Epithelial cell of proximal tubule (primary cell): ENCODE measurements at regions not wholly inside any gene's neighbourhood (a gene's known extent, or its start where the extent isn't known, plus 50 kb on each side); places are given as distances from the start of the nearest gene placed in this dataset.

ENCODE experiments used
- DNase-seq: peaks from one replicate; pipeline ENCODE4 v3.0.0-alpha.2; 2011; ENCODE audit warnings: low read depth
- H3K4me3 ChIP-seq: 2 replicates; pipeline ENCODE4 v1.5.1; 2011; ENCODE audit warnings: low read depth, mild to moderate bottlenecking, low read length
- TF ChIP-seq, protein P1 (sequence below): conservative IDR thresholded peaks from 2 replicates; pipeline ENCODE4 v1.5.1; 2012; ENCODE audit warnings: low read depth, mild to moderate bottlenecking, low read length

DNA sequence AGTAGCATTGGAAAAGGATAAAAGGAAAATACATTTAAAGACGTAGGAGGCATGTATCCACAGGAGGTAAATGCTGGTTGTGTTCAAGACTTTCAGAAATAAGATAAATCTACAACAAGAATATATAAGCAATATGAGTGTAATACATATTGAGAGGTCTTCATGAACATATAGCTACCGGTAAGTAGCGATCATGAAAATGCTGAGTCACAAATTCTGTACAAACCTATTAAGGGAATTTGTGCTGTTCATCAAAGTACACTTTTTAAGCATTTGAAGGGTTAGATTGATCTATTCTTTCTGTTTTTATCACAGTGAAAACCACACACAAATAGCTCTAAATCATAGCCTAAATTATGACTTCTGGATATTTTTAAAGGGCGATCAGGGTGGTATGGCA is 173.1 kb upstream of the NYAP2 start:
- no peak for DNase-seq
- H3K4me3 ChIP-seq: no peak overlapping the region
- TF ChIP-seq, protein P1, sequence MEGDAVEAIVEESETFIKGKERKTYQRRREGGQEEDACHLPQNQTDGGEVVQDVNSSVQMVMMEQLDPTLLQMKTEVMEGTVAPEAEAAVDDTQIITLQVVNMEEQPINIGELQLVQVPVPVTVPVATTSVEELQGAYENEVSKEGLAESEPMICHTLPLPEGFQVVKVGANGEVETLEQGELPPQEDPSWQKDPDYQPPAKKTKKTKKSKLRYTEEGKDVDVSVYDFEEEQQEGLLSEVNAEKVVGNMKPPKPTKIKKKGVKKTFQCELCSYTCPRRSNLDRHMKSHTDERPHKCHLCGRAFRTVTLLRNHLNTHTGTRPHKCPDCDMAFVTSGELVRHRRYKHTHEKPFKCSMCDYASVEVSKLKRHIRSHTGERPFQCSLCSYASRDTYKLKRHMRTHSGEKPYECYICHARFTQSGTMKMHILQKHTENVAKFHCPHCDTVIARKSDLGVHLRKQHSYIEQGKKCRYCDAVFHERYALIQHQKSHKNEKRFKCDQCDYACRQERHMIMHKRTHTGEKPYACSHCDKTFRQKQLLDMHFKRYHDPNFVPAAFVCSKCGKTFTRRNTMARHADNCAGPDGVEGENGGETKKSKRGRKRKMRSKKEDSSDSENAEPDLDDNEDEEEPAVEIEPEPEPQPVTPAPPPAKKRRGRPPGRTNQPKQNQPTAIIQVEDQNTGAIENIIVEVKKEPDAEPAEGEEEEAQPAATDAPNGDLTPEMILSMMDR: no peak

DNA sequence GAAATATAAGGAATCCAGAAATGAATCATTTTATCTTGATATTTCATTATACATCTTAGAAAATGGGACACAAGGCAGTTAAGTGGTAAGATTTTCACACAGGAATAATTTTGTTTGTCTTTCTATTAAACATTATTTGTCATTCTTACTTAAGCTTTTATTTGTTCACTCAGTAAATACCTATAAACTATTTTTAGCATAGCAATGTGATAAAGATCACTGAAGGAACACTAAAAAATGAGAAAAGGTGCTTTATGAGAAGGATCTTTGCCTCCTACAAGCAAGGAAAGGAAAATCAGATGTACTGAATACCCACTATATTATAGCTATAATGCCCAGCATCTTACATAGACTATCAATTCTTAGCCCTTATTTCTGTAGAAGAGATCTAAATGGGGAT is 176.2 kb upstream of the NYAP2 start:
- no peak overlapping the region for H3K4me3 ChIP-seq
- DNase-seq: no peak
- TF ChIP-seq, protein P1: no peak

DNA sequence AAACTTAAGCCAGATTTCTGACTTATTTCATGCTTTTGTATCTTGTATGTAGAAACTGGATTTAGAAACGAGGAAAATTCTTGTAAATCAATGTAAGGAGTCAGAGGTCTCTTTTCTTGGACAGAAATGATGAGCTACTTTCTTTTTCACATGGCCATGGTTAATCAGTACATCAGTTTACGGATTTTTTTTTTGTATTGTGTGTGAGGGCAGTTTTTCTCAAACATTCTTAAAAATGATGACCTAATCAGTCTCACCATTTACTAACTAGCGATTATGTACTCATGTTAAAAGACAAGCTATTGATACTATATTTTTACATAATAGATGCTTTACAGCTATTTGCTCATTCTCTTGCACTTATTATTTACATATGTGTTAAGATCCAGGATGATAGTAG is 165.2 kb upstream of the DOCK10 start:
- no peak for DNase-seq
- H3K4me3 ChIP-seq: no peak overlapping the region
- TF ChIP-seq, protein P1: no peak

DNA sequence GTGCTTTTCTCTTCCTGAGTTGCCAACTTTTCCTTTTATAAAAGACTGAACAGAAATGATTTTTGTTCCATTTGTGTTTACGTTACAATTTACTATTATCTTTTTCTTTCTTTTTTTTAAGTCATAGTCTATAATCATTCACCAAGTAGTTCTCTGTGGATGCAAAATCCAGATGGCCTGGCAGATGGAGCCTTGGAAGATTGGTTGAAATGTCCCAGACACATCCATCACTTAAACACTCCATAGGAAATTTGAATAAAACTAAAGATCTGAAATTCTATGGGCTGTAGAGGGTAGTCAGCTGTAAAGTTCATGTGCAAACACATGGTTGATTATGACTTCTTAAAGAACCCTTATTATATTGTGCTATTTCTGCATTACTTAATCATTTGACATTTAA is 164.8 kb upstream of the DOCK10 start:
- DNase-seq: no peak
- TF ChIP-seq, protein P1: no peak
- no peak overlapping the region for H3K4me3 ChIP-seq

DNA sequence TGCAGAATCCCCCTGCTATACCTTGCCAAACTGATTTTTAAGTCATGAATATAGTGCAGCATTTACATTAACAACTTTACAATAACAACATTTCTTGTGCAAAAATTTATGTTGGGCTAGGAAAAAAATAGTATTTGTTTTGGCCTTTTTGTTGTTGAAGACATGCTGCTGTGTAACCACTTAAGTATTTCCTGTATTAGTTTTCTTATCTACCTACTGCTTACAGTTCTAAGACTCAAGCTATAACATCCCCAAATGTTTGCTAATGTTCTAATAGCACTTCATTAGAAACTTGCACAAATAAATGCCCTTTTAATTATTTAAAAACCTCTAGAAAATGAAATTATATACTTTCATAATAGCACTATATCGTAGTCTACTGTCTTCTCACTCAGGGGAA is 154.3 kb upstream of the DOCK10 start:
- no peak for DNase-seq
- no peak overlapping the region for H3K4me3 ChIP-seq
- TF ChIP-seq, protein P1: no peak

DNA sequence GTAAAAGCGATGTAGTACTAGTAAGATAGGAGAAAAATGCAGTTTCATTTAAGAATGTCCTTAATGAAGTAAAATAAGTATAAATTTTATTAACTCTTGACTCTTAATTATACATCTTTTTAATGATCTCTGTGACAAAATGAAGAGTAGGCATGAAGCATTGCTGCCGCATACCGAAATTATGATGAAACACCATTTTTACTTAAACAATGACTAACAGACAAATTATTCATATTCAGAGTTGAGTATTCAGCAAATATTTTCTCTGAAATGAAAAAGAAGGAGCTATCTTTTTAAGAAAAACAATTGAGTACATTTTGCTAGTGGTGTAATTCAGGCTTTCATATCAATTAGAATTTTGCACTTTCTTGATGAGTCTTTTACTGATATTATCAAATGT is 150.6 kb upstream of the DOCK10 start:
- H3K4me3 ChIP-seq: no peak overlapping the region
- TF ChIP-seq, protein P1: no peak
- DNase-seq: no peak

DNA sequence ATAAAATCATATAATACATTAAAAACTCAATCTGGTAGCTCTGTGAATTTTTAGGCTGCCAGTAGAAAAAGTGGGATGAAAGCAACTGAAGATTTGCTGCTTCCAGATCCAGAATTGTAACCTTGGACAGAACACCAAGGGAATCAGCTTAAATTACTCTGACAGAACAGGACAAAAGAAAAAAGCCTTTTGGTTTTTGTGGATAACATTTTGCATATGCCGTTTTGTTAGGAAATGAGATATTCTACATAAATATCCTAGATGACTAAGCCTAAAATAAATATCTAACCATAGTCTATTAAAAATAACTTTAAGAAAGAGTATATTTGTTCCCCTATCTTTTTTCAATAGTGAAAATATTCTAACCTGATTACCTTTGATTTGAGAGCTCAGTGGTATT is 148.7 kb upstream of the DOCK10 start:
- DNase-seq: no peak
- TF ChIP-seq, protein P1: no peak
- H3K4me3 ChIP-seq: no peak overlapping the region
